ENCODE measurements at regions not wholly inside any gene's neighbourhood (a gene's known extent, or its start where the extent isn't known, plus 50 kb on each side); places are given as distances from the start of the nearest gene placed in this dataset.
A peak's percentile ranks its signal among the peaks of the same experiment; 100 is the strongest.

DNA sequence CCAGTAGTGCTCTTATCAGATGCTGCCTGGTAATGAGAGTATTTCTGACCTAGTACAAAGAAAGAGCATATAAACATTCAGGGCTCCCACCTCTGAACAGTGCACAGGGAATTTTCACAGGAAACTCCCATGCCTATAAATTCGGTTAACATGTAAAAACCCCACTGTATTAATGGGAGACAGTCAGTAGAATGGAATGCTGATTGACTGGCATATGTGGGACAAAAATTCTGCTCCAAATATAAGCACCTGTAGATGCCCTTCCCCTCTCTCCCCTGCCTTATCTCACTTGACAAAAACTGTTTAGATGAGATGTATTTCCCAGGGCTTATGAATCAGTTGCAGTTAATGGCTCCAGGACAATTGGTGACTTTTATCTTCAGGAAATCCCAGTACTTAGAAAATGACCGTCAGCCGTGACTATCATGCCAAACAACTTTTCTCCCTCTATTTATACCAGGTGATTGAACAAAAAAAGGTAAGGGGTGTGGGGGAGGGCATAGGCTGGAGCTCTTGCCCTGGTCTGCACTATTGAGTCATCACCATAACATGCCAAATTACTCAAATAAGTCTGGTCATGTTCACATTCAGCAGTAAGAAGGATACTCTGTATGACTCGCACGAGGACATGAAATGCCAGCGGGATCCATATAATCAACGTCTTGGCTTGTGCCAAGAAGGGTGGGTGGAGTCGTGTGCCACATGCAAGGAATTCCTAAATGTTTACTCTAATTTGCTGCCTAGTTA is 176.4 kb upstream of the BMP2 start:
- TF ChIP-seq, protein P1, sequence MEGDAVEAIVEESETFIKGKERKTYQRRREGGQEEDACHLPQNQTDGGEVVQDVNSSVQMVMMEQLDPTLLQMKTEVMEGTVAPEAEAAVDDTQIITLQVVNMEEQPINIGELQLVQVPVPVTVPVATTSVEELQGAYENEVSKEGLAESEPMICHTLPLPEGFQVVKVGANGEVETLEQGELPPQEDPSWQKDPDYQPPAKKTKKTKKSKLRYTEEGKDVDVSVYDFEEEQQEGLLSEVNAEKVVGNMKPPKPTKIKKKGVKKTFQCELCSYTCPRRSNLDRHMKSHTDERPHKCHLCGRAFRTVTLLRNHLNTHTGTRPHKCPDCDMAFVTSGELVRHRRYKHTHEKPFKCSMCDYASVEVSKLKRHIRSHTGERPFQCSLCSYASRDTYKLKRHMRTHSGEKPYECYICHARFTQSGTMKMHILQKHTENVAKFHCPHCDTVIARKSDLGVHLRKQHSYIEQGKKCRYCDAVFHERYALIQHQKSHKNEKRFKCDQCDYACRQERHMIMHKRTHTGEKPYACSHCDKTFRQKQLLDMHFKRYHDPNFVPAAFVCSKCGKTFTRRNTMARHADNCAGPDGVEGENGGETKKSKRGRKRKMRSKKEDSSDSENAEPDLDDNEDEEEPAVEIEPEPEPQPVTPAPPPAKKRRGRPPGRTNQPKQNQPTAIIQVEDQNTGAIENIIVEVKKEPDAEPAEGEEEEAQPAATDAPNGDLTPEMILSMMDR (IDR thresholded peaks at IDR 0.05) = no peak
- TF ChIP-seq POLR2AphosphoS5 (IDR thresholded peaks at IDR 0.05) = peak in 1 of 3 donors; percentile 49
- no peak for TF ChIP-seq POLR2A (IDR thresholded peaks at IDR 0.05)
